CD14-positive monocyte (primary cell): ENCODE measurements at regions not wholly inside any gene's neighbourhood (a gene's known extent, or its start where the extent isn't known, plus 50 kb on each side); places are given as distances from the start of the nearest gene placed in this dataset.

Experiments
- DNase-seq, 3 donors: peaks; one replicate each; pipeline ENCODE4 v3.0.0-alpha.2; 2011 to 2022
- H2AFZ ChIP-seq: 2 replicates; pipeline ENCODE4 v1.6.0; 2012; ENCODE audit warnings: mild to moderate bottlenecking, low read depth, low read length, inconsistent platforms; ENCODE audit not compliant: insufficient read depth, poor library complexity, severe bottlenecking
- H3K27ac ChIP-seq, 2 donors: 1 replicate in 1 of 2; 2 replicates in 1 of 2; pipeline ENCODE4 v1.5.1; 2012 to 2013; ENCODE audit warnings: low read length in 2 of 2, control low read depth in 1 of 2, inconsistent platforms in 1 of 2, low read depth in 1 of 2, mild to moderate bottlenecking in 1 of 2
- H3K27me3 ChIP-seq, 2 donors: one replicate each; pipeline versions ENCODE4 v1.6.0 to v1.6.1; 2011 to 2013; ENCODE audit warnings: low read length in 2 of 2; ENCODE audit not compliant: control insufficient read depth in 2 of 2, insufficient read depth in 2 of 2
- H3K36me3 ChIP-seq, 2 donors: replicated peaks in 1 of 2; 1 replicate in 1 of 2; 2 replicates in 1 of 2; pipeline versions ENCODE4 v1.5.1 to v1.6.1; 2012 to 2013; ENCODE audit warnings: low read length in 2 of 2, control low read depth in 1 of 2, inconsistent platforms in 1 of 2, mild to moderate bottlenecking in 1 of 2; ENCODE audit not compliant: insufficient read depth in 2 of 2, control insufficient read depth in 1 of 2
- H3K4me1 ChIP-seq, 2 donors: 1 replicate in 1 of 2; 2 replicates in 1 of 2; pipeline versions ENCODE4 v1.5.1 to v1.6.1; 2012 to 2013; ENCODE audit warnings: low read length in 2 of 2, control low read depth in 1 of 2, inconsistent platforms in 1 of 2, mild to moderate bottlenecking in 1 of 2, moderate library complexity in 1 of 2; ENCODE audit not compliant: insufficient read depth in 2 of 2, control insufficient read depth in 1 of 2
- H3K4me2 ChIP-seq: replicated peaks from 2 replicates; pipeline ENCODE3; 2012; ENCODE audit warnings: low read length, moderate library complexity, mild to moderate bottlenecking; ENCODE audit not compliant: poor library complexity, severe bottlenecking; ENCODE audit errors: extremely low read depth
- H3K4me3 ChIP-seq, 3 experiments: fragments of 200-600 bp in 1 of 3; sonication (generic) in 1 of 3; replicated peaks in 1 of 3; 1 replicate in 2 of 3; 2 replicates in 1 of 3; pipeline ENCODE4 v1.5.1; 2011 to 2013; ENCODE audit warnings: low read length in 3 of 3, mild to moderate bottlenecking in 3 of 3, control low read depth in 2 of 3, low read depth in 2 of 3, inconsistent platforms in 1 of 3, moderate library complexity in 1 of 3
- H3K79me2 ChIP-seq: 2 replicates; pipeline ENCODE4 v1.6.0; 2012; ENCODE audit warnings: mild to moderate bottlenecking, control low read depth, inconsistent platforms, low read length, moderate library complexity; ENCODE audit not compliant: insufficient read depth
- H3K9ac ChIP-seq: 2 replicates; pipeline ENCODE4 v1.6.0; 2017; ENCODE audit warnings: low read length, mild to moderate bottlenecking; ENCODE audit not compliant: insufficient read depth, poor library complexity, severe bottlenecking
- H3K9me3 ChIP-seq, 2 donors: replicated peaks in 1 of 2; 1 replicate in 1 of 2; 2 replicates in 1 of 2; pipeline versions ENCODE4 v1.5.1 to v1.6.1; 2012 to 2013; ENCODE audit warnings: low read length in 2 of 2, control low read depth in 1 of 2; ENCODE audit not compliant: control insufficient read depth in 1 of 2, insufficient read depth in 1 of 2
- H4K20me1 ChIP-seq: 2 replicates; pipeline ENCODE4 v1.6.0; 2012; ENCODE audit warnings: mild to moderate bottlenecking, low read length, control low read depth, moderate library complexity; ENCODE audit not compliant: insufficient read depth
- H3K27ac Mint-ChIP-seq, 7 donors: one replicate each; pipeline ENCODE4 v1.8.0; 2020; ENCODE audit warnings: mild to moderate bottlenecking in 7 of 7, mixed read lengths in 7 of 7, moderate library complexity in 6 of 7, inconsistent platforms in 2 of 7
- H3K27me3 Mint-ChIP-seq, 3 donors: one replicate each; pipeline ENCODE4 v1.8.0; 2021 to 2022; ENCODE audit warnings: low read depth in 3 of 3, mild to moderate bottlenecking in 3 of 3, mixed read lengths in 3 of 3, moderate library complexity in 3 of 3, inconsistent platforms in 1 of 3
- H3K36me3 Mint-ChIP-seq, 2 donors: one replicate each; pipeline ENCODE4 v1.8.0; 2020; ENCODE audit warnings: mixed read lengths in 2 of 2, inconsistent platforms in 1 of 2, mild to moderate bottlenecking in 1 of 2
- H3K4me1 Mint-ChIP-seq: one replicate; pipeline ENCODE4 v1.8.0; 2020; ENCODE audit warnings: mild to moderate bottlenecking, mixed read lengths
- H3K4me3 Mint-ChIP-seq, 2 donors: one replicate each; pipeline ENCODE4 v1.8.0; 2020; ENCODE audit warnings: mild to moderate bottlenecking in 2 of 2, mixed read lengths in 2 of 2, moderate library complexity in 1 of 2
- H3K9me3 Mint-ChIP-seq, 7 donors: one replicate each; pipeline ENCODE4 v1.8.0; 2020 to 2022; ENCODE audit warnings: mixed read lengths in 7 of 7, mild to moderate bottlenecking in 6 of 7, moderate library complexity in 6 of 7, inconsistent platforms in 2 of 7
- WGBS: methylation state at CpG from one replicate; pipeline ENCODE4 v1.1.5; 2013; ENCODE audit warnings: missing lambda C conversion rate; ENCODE audit not compliant: insufficient coverage; 5-methylcytosine and 5-hydroxymethylcytosine counted together
- intact Hi-C, 2 donors: fragments of 100-400 bp; cut with micrococcal nuclease; formaldehyde crosslinking; loops; one replicate each; pipeline versions ENCODE4 v1.15.0 to v1.15.1; 2023
- TF ChIP-seq, protein P1 (sequence below): fragments of 200-600 bp; IDR thresholded peaks from one replicate; pipeline ENCODE4 v1.8.0; 2022; ENCODE audit warnings: antibody characterized with exemption, mild to moderate bottlenecking

DNA sequence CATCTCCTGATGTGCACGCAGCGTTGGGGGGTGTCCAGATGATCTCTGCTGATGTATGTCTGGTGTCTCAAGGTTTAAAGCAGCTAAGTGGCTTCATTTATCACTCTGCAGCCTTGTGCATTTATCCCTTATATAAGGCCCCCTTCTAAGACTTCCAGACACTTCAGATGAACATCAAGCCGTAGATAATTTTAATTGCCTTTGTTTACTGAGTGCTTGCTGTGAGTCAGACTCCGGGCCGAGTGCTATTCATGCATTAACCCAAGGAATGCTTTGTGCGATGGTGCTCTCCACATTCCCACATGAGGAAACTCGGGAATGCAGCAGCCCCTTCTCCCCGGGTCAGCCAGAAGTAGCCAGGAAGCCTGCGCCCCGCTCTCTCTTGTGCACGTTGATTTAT, 328.6 kb upstream of the COBL start:
- intact Hi-C loops, result no loop called here
- WGBS, result 73% methylated on average over 8 of the region's 11 CpGs
- no peak overlapping the region for H3K27ac ChIP-seq
- H3K4me1 ChIP-seq, result no peaks in the 10 kb centered on the region
- DNase-seq, result no peak
- TF ChIP-seq, protein P1, sequence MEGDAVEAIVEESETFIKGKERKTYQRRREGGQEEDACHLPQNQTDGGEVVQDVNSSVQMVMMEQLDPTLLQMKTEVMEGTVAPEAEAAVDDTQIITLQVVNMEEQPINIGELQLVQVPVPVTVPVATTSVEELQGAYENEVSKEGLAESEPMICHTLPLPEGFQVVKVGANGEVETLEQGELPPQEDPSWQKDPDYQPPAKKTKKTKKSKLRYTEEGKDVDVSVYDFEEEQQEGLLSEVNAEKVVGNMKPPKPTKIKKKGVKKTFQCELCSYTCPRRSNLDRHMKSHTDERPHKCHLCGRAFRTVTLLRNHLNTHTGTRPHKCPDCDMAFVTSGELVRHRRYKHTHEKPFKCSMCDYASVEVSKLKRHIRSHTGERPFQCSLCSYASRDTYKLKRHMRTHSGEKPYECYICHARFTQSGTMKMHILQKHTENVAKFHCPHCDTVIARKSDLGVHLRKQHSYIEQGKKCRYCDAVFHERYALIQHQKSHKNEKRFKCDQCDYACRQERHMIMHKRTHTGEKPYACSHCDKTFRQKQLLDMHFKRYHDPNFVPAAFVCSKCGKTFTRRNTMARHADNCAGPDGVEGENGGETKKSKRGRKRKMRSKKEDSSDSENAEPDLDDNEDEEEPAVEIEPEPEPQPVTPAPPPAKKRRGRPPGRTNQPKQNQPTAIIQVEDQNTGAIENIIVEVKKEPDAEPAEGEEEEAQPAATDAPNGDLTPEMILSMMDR, result no peak
- H3K79me2 ChIP-seq, result no peaks in the 10 kb centered on the region
- H2AFZ ChIP-seq, result no peak overlapping the region
- no peak overlapping the region for H3K4me2 ChIP-seq
- no peak overlapping the region for H3K9ac ChIP-seq
- H3K4me3 Mint-ChIP-seq, result no peak overlapping the region
- H3K27me3 ChIP-seq, result no peaks in the 10 kb centered on the region
- H3K27me3 Mint-ChIP-seq, result no peaks in the 10 kb centered on the region
- no peaks in the 10 kb centered on the region for H3K36me3 Mint-ChIP-seq
- H3K4me1 Mint-ChIP-seq, result no peaks in the 10 kb centered on the region
- H3K4me3 ChIP-seq, result no peak overlapping the region
- no peak overlapping the region for H3K27ac Mint-ChIP-seq
- H3K9me3 Mint-ChIP-seq, result peaks cover 0 to 36% (median 11%) of the 10 kb centered on the region in 7 donors
- H3K36me3 ChIP-seq, result no peaks in the 10 kb centered on the region
- H3K9me3 ChIP-seq, result peaks cover 27 to 45% of the 10 kb centered on the region in 2 donors
- H4K20me1 ChIP-seq, result no peaks in the 10 kb centered on the region

DNA sequence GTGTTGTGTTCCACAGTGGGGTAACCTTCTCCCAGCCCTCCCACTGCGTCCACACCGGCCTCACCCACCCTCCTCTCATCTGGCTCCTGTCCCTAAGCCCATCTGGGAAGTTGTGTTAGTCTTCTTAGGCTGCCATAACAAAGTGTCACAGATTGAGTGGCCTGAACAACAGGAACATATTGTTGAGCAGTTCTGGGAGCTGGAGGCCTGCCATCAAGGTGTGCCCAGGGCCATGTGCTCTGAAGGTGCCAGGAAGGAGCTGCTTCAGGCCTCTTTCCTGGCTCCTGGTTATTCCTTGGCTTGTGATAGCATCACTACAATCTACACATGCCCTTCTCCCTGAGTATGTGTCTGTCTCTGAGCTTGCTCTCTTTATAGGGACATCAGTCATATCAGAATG, 327.6 kb upstream of the COBL start:
- H3K4me3 Mint-ChIP-seq, result no peak overlapping the region

More for the DNA sequence above, 327.6 kb upstream of the COBL start:
- Histone ChIP-seq H3K27ac (no peak overlapping the region), H3K27me3 (no peaks in the 10 kb centered on the region), H3K36me3 (no peaks in the 10 kb centered on the region), H3K9me3 (peaks cover 27 to 47% of the 10 kb centered on the region in 2 donors), H3K9ac (no peak overlapping the region), H3K79me2 (no peaks in the 10 kb centered on the region), H3K4me1 (no peaks in the 10 kb centered on the region), H3K4me2 (no peak overlapping the region), H3K4me3 (no peak overlapping the region), H2AFZ (no peak overlapping the region), H4K20me1 (no peaks in the 10 kb centered on the region)
- 80% methylated on average over 1 of the region's 2 CpGs for WGBS
- DNase-seq, result no peak
- Mint-ChIP-seq H3K36me3 (no peaks in the 10 kb centered on the region), H3K27ac (no peak overlapping the region), H3K27me3 (no peaks in the 10 kb centered on the region), H3K9me3 (peaks cover 0 to 41% (median 11%) of the 10 kb centered on the region in 7 donors), H3K4me1 (no peaks in the 10 kb centered on the region)
- TF ChIP-seq, protein P1, result no peak
- intact Hi-C loops, result no loop called here
